AG09319 (cell line): ENCODE measurements at regions not wholly inside any gene's neighbourhood (a gene's known extent, or its start where the extent isn't known, plus 50 kb on each side); places are given as distances from the start of the nearest gene placed in this dataset.

Experiments used
- DNase-seq: peaks from one replicate; pipeline ENCODE4 v3.0.0-alpha.2; 2010; ENCODE audit warnings: low read depth; ENCODE audit errors: extremely low read depth
- CTCF ChIP-seq: IDR thresholded peaks from 2 replicates; pipeline ENCODE4 v1.5.1; 2011; ENCODE audit warnings: low read depth, mild to moderate bottlenecking, inconsistent platforms, low read length, moderate library complexity

- DNase-seq, result no peak
- no peak for TF ChIP-seq CTCF
These were observed 165.4 kb downstream of the ADSS2 start for GRCh38 chr1:244286341-244286740.

GRCh38 chr1:244287726-244288125, 164.0 kb downstream of the ADSS2 start:
- TF ChIP-seq CTCF, result no peak
- DNase-seq, result no peak

GRCh38 chr1:244288663-244289062, 163.0 kb downstream of the ADSS2 start:
- no peak for DNase-seq
- TF ChIP-seq CTCF, result no peak

- no peak for TF ChIP-seq CTCF
- DNase-seq, result no peak
These were observed 161.5 kb downstream of the ADSS2 start for GRCh38 chr1:244289991-244290785.

- no peak for TF ChIP-seq CTCF
- DNase-seq, result no peak
These were observed 160.2 kb downstream of the ADSS2 start for GRCh38 chr1:244291236-244292201.

GRCh38 chr1:244294599-244295224, 157.0 kb downstream of the ADSS2 start:
- no peak for DNase-seq
- TF ChIP-seq CTCF, result no peak

- DNase-seq, result no peak
- no peak for TF ChIP-seq CTCF
These were observed 155.7 kb downstream of the ADSS2 start for GRCh38 chr1:244296003-244296402.
